ENCODE measurements at regions not wholly inside any gene's neighbourhood (a gene's known extent, or its start where the extent isn't known, plus 50 kb on each side); places are given as distances from the start of the nearest gene placed in this dataset.

GRCh38 chr5:104186510-104186909, 623.9 kb upstream of the NUDT12 start:
- no peak for DNase-seq

- peak; percentile 36 for DNase-seq
Observed at GRCh38 chr5:104186100-104186499, 623.5 kb upstream of the NUDT12 start.

GRCh38 chr5:104184264-104184663, 621.7 kb upstream of the NUDT12 start:
- no peak for DNase-seq

- DNase-seq: no peak
Observed at GRCh38 chr5:104178829-104179456, 616.4 kb upstream of the NUDT12 start.

DNA sequence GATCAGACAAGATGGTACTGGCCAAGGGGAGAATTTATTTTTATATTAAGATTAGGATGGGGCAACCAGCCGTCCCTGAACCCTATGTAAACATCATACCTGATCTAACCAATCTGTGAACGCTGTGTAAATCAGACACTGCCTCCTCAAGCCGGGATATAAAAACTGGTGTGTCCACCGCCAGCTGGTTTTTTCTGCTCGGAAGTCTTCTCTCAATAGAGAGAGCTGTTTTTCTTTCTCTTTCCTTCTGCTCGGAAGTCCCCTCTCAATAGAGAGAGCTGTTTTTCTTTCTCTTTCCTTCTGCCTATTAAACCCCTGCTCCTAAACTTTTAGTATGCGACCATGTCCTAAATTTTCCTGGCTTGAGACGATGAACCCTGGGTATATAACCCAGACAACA, 615.5 kb upstream of the NUDT12 start:
- DNase-seq: no peak

DNA sequence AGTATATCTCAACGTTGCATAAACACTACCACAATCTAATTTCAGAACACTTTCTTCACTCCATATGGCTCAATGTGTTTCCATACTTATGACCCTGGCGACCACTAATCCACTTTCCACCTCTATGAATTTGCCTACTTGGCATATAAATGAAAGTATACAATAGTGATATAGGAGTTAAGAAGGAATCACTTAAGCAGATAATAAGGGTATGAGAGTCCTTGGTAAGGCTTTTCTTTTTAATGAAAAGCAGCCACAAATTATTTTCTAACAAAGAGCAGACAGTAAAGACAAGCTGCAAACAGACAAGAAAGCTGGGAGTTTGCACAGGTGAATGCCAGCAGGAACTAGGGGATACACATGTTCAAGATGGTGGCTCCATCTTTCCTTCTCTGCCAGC, 615.1 kb upstream of the NUDT12 start:
- no peak for DNase-seq

GRCh38 chr5:104172976-104173375, 610.4 kb upstream of the NUDT12 start:
- DNase-seq: no peak

DNA sequence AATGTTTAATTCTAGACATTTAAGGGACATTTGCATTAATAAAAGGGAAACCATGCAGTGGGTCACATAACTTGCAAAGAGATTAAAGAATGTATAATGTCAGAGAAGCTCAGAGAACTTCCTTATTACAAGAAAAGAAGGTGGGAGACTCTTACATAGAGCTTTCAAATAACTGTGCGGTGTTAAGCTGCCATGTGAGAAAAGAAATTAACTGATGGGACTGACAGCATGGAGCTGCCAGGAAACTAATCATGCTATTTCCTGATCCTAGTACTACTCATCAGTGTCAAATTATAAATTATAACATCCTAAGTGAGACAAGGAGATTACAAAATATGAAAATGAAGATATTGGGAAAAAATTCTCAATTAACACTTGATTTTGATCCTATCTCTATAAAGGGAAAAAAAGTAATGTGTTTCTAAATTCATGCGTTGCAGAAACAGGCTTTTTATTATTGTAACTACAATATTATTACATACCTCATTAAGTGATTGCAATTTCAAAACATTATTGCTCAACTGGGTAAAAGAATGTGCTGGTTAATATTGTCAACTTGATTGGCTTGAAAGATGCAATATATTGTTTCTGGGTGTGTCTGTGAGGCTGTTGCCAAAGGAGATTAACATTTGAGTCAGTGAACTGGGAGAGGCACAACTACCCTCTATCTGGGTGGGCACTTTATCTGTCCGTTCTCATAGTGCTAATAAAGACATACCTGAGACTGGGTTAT, 609.5 kb upstream of the NUDT12 start:
- DNase-seq: no peak

DNA sequence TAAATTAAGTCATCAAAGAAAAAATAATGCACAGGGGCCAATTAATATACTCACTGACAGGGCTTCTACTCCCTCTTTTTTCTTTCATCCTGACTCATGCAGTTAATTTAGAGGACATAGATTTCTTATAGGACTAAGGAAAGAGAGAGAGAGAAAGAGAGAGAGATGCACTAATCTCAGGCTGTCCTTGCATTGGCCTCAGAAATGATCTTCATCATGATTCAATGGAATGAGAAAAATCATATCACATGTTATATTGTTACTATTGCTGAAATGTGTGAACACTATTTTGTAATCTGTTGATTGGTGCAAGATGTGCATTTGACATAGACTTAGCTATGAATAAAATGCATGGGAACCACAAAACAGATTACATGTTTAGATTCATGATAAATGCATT, 608.3 kb upstream of the NUDT12 start:
- DNase-seq: no peak

GRCh38 chr5:104146652-104147051, 584.1 kb upstream of the NUDT12 start:
- DNase-seq: no peak

DNA sequence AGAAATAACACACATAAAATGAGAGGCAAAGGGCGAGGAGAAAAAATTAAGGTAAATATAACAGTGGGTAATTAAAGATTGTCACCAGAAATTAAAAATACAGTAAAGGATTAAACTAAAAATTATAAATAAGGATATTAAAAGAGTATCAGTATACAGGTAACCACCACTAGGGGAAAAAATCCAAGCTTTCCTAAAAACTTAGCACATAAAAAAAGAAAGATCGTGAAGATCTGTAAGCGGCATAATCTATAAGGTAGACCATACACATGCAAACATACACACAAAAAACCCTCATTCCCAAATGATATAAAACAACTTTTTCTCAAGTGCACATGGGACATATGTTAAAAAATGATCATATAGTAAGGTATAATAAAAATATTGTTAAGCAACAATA, 577.3 kb upstream of the NUDT12 start:
- DNase-seq: no peak

GRCh38 chr5:104130320-104130719, 567.7 kb upstream of the NUDT12 start:
- DNase-seq: no peak

DNA sequence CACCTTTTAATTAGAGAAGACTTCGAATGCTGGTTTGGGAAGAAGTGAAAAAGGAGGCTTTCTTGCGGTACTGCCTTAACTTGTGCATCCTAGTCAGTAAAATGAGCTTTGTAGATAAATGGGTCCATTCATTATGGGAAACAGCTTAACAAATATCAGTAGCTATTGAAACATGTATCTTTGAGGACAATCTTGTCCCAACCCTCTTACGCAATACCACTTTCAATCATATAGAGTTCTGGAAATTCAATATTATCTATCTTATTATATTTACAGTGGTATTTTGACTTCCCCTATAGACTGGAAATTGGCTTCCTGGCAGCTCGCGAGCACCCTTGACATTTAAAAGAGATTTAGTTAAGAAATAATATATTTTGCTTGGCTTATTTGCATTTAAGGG, 565.8 kb upstream of the NUDT12 start:
- no peak for DNase-seq

DNA sequence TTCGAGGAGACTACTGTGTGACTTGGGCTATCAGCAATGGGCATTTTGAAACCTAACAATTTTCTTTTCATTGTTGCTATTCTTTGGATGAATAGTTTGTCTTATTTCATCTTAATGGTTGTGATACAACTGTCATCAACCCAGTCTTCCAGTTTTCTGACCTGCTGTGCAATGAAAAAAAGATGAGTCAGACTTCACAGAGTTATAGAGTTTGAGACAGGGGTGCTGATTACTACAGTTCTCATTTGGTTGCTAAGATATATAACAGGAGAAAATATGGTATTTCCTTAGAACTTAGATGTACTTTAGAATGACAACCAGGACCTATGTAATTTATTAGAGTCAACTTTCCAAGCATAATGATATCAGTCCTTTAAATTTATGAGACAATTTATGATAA, 564.4 kb upstream of the NUDT12 start:
- no peak for DNase-seq

DNA sequence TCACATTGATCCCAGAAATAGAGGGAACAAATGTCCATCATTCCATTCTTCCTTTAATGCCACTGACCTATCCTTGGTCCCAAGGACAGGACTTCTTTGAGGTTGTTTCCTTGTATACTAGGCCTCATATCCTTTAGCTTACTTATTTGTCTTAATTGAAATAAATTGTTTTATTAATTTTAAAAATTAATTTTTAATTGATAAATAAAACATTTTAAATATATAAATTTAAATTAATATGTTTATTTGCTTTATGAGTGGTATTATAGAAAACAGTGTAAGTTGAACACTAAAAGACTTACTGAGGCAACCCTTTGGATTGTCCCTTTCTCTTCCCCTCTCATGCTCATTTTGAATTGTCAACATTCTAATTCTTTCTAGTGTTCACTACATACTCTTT, 556.9 kb upstream of the NUDT12 start:
- no peak for DNase-seq

DNA sequence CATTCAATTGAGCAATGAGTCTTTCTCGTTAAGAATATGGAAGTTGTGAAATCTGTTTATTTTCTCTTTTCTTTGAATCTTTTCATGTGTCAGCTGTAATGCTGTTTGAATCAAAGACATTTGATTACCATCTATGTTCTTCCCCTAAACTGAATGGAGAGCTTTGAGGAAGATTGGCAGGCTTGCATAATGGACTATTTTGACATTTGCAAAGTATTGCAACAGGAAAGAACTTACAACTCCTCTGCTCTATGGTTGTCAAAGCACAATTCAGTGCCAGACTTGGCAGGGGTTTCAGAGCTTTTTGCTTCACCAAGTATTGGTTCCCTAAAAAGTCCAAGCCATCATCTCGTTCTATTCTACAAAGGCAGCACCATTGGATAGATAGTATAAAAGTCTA, 549.0 kb upstream of the NUDT12 start:
- no peak for DNase-seq

DNA sequence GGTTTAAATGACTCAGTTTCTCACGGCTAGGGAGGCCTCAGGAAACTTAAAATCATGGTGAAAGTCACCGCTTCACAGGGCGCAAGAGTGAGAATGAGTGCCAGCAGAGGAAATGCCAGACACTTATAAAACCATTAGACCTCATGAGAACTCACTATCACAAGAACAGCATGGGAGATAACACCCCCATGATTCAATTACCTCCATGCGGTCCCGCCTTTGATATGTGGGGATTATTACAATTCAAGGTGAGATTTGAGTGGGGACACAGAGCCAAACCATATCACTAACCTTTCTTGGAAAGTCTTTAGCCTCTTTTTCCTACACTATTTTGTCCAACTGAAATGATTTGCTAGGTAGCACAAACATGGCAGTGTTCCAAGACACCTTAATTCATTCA, 533.9 kb upstream of the NUDT12 start:
- DNase-seq: no peak

- DNase-seq: no peak
Observed at GRCh38 chr5:104095527-104095926, 532.9 kb upstream of the NUDT12 start.

DNA sequence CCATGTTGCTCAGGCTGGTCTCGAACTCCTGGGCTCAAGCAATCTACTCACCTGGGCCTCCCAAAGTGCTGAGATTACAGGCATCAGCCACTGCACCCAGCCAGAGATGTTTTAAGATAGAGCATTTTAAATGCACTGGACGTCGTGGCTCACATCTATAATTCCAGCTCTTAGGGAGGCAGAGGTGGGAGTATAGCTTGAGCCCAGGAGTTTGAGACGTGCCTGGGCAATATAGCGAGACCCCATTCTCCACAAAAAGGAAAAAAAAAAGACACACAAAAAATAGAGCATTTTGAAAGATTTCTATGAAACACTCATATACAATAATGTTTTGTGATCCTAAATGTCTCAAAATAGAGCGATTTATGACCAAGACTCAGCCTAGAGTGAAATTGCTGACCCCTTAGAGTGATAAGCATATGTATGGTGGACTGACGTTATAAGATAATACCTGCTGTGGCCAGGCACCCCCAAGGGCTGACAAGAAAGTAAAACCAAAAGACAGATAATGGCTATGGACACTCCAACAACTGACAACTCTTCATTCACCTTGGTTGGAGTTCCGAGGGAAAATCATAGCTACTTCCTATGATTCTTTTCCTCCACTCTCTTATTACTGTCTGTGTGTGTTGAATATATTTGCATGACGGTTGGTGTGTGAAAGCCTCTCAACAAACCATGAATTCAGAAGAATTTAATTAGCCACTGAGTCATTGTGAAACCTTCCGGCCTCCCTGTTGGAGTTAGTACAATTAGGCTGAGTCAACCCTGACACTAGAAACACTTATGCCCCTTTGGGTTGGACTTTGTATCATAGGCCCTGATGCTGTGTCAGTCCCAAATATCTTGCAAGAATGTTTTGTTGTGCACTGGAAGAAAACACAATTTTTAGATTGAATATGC, 526.5 kb upstream of the NUDT12 start:
- no peak for DNase-seq

GRCh38 chr5:104084896-104085295, 522.3 kb upstream of the NUDT12 start:
- DNase-seq: peak; percentile 96

DNA sequence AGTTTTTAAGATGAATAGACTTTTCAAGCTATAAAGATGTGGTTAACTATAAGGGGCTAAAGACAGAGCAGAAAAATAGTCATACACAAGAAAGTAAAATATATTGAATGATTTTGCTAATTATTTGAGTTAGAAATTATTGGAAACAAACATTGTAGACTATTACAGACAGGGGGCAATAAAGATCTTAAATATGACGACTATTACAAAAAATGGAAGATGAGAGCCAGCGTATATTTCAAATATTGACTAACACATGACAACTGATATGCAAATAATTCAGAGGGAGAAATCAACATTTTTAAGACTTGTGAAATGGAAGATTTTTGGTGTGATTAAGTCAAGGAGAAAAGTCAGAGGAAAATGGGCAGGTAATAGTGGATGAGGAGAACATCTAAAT, 520.2 kb upstream of the NUDT12 start:
- no peak for DNase-seq

GRCh38 chr5:104081232-104081631, 518.6 kb upstream of the NUDT12 start:
- DNase-seq: no peak

GRCh38 chr5:104080646-104081175, 518.1 kb upstream of the NUDT12 start:
- no peak for DNase-seq

All from SHP77 treated with DMSO at 0.1 percent for 48 hours (cell line).